ENCODE measurements at regions not wholly inside any gene's neighbourhood (a gene's known extent, or its start where the extent isn't known, plus 50 kb on each side); places are given as distances from the start of the nearest gene placed in this dataset.

- Histone ChIP-seq H3K27ac (replicated peaks) (no peak overlapping the region), H3K27me3 (ENCODE audit: insufficient read depth, poor library complexity, severe bottlenecking) (no peaks in the 10 kb centered on the region), H3K4me3 (replicated peaks; ENCODE audit: insufficient read depth, low read length) (no peak overlapping the region)
- no peak for DNase-seq (ENCODE audit: low read depth in 1 of 2, low spot score in 1 of 2)
- TF ChIP-seq REST (IDR thresholded peaks at IDR 0.05; ENCODE audit: insufficient replicate concordance, low read depth) (no peak), POLR2AphosphoS5 (IDR thresholded peaks at IDR 0.05; ENCODE audit: low read depth) (no peak), SPI1 (IDR thresholded peaks at IDR 0.05; ENCODE audit: borderline replicate concordance, low read depth) (no peak), GABPA (IDR thresholded peaks at IDR 0.05; ENCODE audit: low read depth) (no peak), CTCF (IDR thresholded peaks at IDR 0.05; ENCODE audit: insufficient read depth, low read length) (no peak)
Observed at GRCh38 chr22:49334976-49335375, 492.7 kb downstream of the BRD1 start.

GRCh38 chr22:49334449-49334789 is 493.3 kb downstream of the BRD1 start:
- no peaks in the 10 kb centered on the region for H3K27me3 ChIP-seq (ENCODE audit: insufficient read depth, poor library complexity, severe bottlenecking)

GRCh38 chr22:49333206-49333605 is 494.5 kb downstream of the BRD1 start:
- H3K4me3 ChIP-seq (replicated peaks; ENCODE audit: insufficient read depth, low read length) = no peak overlapping the region
- DNase-seq (ENCODE audit: low read depth in 1 of 2, low spot score in 1 of 2) = no peak
- TF ChIP-seq REST (IDR thresholded peaks at IDR 0.05; ENCODE audit: insufficient replicate concordance, low read depth) (no peak), GABPA (IDR thresholded peaks at IDR 0.05; ENCODE audit: low read depth) (no peak), SPI1 (IDR thresholded peaks at IDR 0.05; ENCODE audit: borderline replicate concordance, low read depth) (no peak), POLR2AphosphoS5 (IDR thresholded peaks at IDR 0.05; ENCODE audit: low read depth) (no peak), CTCF (IDR thresholded peaks at IDR 0.05; ENCODE audit: insufficient read depth, low read length) (no peak)
- H3K27me3 ChIP-seq (ENCODE audit: insufficient read depth, poor library complexity, severe bottlenecking) = no peaks in the 10 kb centered on the region
- no peak overlapping the region for H3K27ac ChIP-seq (replicated peaks)

More at GRCh38 chr22:49334449-49334789, 493.3 kb downstream of the BRD1 start:
- H3K27ac ChIP-seq (replicated peaks) = no peak overlapping the region
- no peak for TF ChIP-seq CTCF (IDR thresholded peaks at IDR 0.05; ENCODE audit: insufficient read depth, low read length)
- TF ChIP-seq SPI1 (IDR thresholded peaks at IDR 0.05; ENCODE audit: borderline replicate concordance, low read depth) = no peak
- TF ChIP-seq POLR2AphosphoS5 (IDR thresholded peaks at IDR 0.05; ENCODE audit: low read depth) = no peak
- TF ChIP-seq GABPA (IDR thresholded peaks at IDR 0.05; ENCODE audit: low read depth) = no peak
- no peak for TF ChIP-seq REST (IDR thresholded peaks at IDR 0.05; ENCODE audit: insufficient replicate concordance, low read depth)
- DNase-seq (ENCODE audit: low read depth in 1 of 2, low spot score in 1 of 2) = no peak
- H3K4me3 ChIP-seq (replicated peaks; ENCODE audit: insufficient read depth, low read length) = no peak overlapping the region

Data from HL-60 (cell line).